HG03575 (cell line): ENCODE measurements at regions not wholly inside any gene's neighbourhood (a gene's known extent, or its start where the extent isn't known, plus 50 kb on each side); places are given as distances from the start of the nearest gene placed in this dataset.

Experiments
- ATAC-seq: cut with Tn5 transposase; IDR thresholded peaks from one replicate; pipeline ENCODE4 v1.9.1; 2021; ENCODE audit not compliant: unreplicated experiment, insufficient number of reproducible peaks, low FRiP score; ENCODE audit errors: extremely low read depth

- no peak for ATAC-seq
These were observed 723.1 kb downstream of the CDH11 start for GRCh38 chr16:64398793-64399192.

DNA sequence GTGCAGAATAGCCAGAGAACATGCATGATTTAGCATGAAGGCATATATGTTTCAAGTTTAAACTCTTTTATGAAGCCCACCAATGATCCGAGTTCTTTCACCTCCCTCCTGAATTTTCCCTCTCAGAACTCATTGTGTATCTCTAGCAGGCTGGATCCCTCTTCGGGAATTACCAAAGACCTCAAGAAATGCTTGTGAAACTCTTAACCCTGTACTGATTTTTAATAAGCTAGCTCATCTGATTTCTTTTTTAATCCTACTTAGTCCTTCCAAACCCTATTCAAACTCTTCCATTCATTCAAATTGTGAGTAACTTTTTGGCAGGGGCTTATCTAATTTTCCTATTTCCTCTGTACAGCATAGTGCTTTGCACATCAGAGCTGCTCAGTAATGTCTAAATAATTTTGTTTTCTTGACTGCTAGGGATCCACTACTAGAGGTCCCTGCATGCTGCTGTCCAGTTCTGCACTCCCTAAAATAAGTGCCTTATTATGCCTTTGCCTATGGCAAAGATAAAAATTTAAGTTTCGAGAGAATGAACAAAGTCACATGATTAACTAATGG is 723.8 kb downstream of the CDH11 start:
- no peak for ATAC-seq

DNA sequence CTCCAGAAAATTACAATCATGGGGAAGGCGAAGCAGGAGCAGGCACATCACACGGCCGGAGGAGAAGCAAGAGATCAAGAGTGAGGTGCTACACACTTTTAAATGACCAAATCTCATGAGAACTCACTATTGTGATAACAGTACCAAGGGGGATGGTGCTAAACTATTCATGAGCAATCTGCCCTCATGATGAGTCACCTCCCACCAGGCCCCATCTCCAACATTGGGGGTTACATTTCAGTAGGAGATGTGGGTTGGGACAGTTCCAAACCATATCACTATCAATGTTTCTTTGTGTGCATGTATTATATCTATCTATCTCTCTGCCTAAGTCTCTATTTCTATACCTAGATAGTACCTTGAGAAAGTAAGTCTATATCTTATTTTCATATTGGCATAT is 724.8 kb downstream of the CDH11 start:
- ATAC-seq: no peak

DNA sequence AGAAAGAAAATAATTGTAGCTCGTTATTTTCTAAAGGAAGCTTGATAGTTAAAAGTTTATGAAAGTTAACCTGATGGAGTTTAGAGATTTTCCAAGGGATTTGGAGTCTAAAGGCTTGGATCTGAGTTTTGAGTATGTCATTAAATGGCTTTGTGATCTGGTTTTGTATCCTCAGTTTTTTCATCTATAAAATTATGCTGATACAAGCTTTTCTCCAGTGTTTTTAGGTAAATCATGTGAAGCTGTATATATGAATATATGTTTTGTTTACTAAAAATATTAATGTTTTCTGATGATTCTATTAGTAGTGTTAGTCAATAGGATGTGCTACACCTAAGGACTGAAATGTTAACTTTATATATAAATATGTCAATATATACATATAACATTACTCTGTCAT is 727.8 kb downstream of the CDH11 start:
- ATAC-seq: no peak

DNA sequence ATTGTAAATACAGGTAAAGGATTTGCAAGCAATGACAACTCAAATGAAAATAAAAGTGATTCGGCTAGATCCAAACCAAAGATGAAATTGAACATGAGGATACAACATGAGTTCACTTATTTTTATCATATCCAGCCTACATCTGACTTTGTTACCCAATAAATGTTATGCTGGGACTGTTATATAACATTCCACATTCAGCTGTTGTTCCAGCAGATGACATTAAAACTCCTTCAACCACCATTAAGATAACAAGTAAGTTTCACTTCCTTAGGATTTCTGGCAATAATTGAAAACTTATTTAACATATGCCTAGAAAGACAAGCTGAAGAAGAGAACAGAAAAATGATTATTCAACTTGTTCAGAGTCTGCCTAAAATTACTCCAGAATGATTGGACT is 729.4 kb downstream of the CDH11 start:
- ATAC-seq: no peak

DNA sequence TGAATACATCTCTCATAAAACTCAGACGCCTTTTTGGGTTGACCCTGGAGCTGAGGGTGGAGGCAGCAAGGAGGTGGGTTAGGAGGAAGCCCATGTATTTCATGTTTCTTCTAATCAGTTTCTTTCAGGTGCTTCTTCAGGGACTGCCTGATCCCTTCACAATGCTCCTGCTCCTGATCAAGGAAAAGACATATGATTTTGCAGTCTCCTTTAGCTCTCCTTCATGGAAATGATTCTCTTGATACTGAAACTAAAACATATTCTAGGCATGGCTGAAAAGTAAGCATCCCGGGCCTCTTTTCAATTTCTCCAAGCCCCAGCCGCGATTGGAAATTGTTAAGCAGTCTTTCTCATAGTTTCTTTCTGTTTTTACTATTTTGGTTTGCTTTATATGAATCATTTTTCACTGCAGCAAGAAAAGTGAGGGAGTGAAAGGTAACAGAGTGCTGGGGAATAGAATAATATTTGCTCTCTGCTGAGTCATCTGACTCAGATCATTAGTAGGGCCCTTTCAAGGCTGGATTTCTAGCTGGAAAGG is 730.7 kb downstream of the CDH11 start:
- no peak for ATAC-seq

DNA sequence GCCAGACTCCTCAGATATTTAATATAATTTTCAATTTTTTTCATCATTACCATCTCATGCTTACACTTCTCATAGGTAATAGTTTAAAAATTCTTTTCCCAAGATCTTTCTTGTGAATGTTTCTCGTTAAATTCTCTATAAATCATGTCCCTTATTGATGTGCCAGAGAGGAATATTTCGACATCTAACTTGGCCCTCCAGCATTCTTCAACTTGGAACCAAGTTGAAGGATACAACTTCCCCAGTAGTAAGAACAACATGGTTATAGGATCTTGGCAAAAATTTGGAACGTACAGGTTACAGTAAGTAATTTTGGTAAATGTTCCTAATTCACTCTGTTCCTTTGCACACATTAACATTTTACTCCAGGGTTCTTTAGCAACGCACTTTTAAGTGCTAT is 731.8 kb downstream of the CDH11 start:
- no peak for ATAC-seq

GRCh38 chr16:64384636-64385035 is 737.2 kb downstream of the CDH11 start:
- ATAC-seq: no peak

DNA sequence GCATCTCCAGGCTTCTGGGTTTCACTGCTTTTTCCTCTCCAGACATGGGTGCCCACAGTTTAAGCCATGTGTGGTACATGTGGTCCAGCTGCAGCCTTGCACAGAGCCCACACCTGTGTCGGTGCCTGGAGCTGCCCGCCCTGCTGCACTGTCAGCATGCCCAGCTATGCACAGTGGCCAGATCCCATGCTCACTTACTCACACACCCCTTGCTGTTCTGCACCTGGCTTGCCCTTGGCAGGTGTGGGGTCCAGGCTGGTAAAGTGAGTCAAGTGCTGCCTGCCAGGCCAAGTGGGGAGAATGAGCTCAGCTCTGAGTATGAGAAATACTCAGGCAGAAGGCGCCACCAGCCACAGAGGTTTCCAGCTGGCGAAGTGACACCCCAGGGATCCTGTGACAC is 739.9 kb downstream of the CDH11 start:
- ATAC-seq: no peak

GRCh38 chr16:64380751-64381150 is 741.1 kb downstream of the CDH11 start:
- no peak for ATAC-seq

- no peak for ATAC-seq
These were observed 746.4 kb downstream of the CDH11 start for GRCh38 chr16:64375391-64375980.

GRCh38 chr16:64370112-64370511 is 751.8 kb downstream of the CDH11 start:
- no peak for ATAC-seq

- no peak for ATAC-seq
These were observed 756.4 kb downstream of the CDH11 start for GRCh38 chr16:64365448-64365931.

- no peak for ATAC-seq
These were observed 757.0 kb downstream of the CDH11 start for GRCh38 chr16:64364894-64365293.

- ATAC-seq: no peak
These were observed 757.4 kb downstream of the CDH11 start for GRCh38 chr16:64364416-64364815.

DNA sequence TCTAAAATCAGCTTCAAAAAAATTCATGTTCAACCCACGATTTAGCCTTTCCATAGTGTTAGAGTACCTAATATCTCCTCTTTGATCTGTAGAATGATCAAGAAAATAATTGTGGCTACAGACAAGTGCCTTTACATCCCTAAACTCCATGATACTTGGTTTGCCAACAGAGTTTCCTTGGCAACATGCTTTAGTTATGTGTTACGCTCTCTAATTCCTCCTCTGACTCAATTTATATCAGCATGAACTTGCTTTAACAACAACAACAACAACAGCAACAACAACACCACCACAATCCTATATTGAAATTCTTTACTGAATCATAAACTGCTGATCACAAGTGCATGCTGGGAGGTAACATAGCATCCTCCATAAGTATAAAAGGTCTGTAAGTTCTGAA is 757.8 kb downstream of the CDH11 start:
- no peak for ATAC-seq

GRCh38 chr16:64363039-64363438 is 758.8 kb downstream of the CDH11 start:
- ATAC-seq: no peak

DNA sequence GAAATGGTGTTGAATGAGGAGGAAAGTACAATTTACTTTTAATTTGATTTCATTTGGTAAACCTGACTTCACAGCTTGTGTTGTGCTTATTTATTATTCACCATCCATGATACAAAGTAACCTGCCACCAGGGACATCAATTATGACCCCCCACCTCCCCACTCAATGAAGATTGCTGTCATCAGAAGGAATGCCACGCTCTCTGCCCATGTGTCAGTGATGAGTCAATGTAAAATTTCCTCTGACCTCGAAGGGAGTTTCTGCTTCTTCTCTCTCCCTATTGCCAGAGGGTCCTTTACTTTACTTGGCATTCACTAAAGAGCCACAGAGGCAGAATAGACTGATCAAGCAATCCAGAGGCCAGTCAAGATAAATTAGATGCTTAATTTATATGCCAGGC is 759.7 kb downstream of the CDH11 start:
- no peak for ATAC-seq

GRCh38 chr16:64361753-64362152 is 760.1 kb downstream of the CDH11 start:
- no peak for ATAC-seq

DNA sequence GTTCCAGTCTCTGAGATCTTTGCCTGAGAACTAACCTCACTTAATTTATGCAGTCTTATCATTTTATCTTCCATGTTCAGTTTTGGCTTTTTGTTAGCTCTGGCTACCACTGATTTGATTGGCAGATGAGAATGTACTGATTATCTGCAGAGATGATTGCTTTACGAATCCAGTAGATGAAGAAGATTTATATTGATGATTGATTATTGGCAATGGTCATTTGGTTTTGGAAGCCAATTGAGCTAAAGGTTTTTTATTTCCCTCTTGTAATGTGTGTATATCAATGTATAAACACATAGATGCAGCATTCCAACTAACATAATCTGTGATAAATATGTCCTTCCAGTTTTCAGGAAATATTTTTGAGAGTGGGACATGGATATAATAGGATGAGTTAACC is 763.6 kb downstream of the CDH11 start:
- no peak for ATAC-seq

DNA sequence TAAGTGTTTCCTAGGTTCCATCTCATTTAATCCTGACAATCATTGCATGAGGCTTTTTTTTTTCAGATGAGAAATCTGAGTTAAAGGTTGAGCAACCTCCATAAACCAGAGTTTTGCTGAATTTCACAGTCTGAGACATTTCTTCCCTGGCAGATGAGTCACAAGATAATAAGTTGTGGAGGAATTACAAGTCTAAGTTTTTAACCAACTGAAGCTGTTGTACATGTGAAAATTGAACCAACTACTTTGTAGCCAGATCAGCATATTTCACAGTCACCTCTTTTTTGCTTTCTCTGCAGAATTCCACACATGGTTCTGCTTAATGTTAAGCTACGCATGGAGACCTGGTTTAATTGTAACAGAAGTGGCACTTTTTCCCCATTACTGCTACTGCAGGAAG is 765.6 kb downstream of the CDH11 start:
- ATAC-seq: no peak
